H9 (cell line): ENCODE measurements at regions not wholly inside any gene's neighbourhood (a gene's known extent, or its start where the extent isn't known, plus 50 kb on each side); places are given as distances from the start of the nearest gene placed in this dataset.

ENCODE experiments used
- DNase-seq: peaks from one replicate; pipeline ENCODE4 v3.0.0-alpha.2; 2017
- H2AFZ ChIP-seq: one replicate; pipeline ENCODE4 v1.6.1; 2013; ENCODE audit warnings: mild to moderate bottlenecking, low read length, control low read depth, moderate library complexity
- H2AK5ac ChIP-seq: 2 replicates; pipeline ENCODE4 v1.6.1; 2013; ENCODE audit warnings: low read length, control low read depth, mixed read lengths; ENCODE audit not compliant: insufficient read length
- H2BK120ac ChIP-seq: one replicate; pipeline ENCODE4 v1.6.1; 2013; ENCODE audit warnings: low read depth, mild to moderate bottlenecking, low read length, control low read depth, inconsistent platforms; ENCODE audit not compliant: poor library complexity, severe bottlenecking
- H2BK12ac ChIP-seq: 2 replicates; pipeline ENCODE4 v1.6.1; 2013; ENCODE audit warnings: low read length, control low read depth, mixed read lengths, low read depth; ENCODE audit not compliant: insufficient read length
- H2BK15ac ChIP-seq: 2 replicates; pipeline ENCODE4 v1.6.1; 2013; ENCODE audit warnings: low read depth, low read length, control low read depth
- H2BK20ac ChIP-seq: one replicate; pipeline ENCODE4 v1.6.1; 2013; ENCODE audit warnings: low read depth, mild to moderate bottlenecking, low read length, control low read depth, inconsistent platforms; ENCODE audit not compliant: poor library complexity, severe bottlenecking
- H2BK5ac ChIP-seq: 2 replicates; pipeline ENCODE4 v1.6.1; 2013; ENCODE audit warnings: low read length, control low read depth, mixed read lengths; ENCODE audit not compliant: insufficient read length
- H3K14ac ChIP-seq: 2 replicates; pipeline ENCODE4 v1.6.1; 2013; ENCODE audit warnings: low read length, control low read depth; ENCODE audit not compliant: insufficient read depth
- H3K18ac ChIP-seq: 2 replicates; pipeline ENCODE4 v1.6.1; 2013; ENCODE audit warnings: low read depth, mild to moderate bottlenecking, mixed read lengths, low read length, control low read depth; ENCODE audit not compliant: insufficient read length
- H3K23ac ChIP-seq: 2 replicates; pipeline ENCODE4 v1.6.1; 2013; ENCODE audit warnings: low read length, control low read depth, mixed read lengths, low read depth; ENCODE audit not compliant: insufficient read length
- H3K23me2 ChIP-seq: 2 replicates; pipeline ENCODE4 v1.6.1; 2013; ENCODE audit warnings: low read depth, mild to moderate bottlenecking, mixed read lengths, low read length, control low read depth; ENCODE audit not compliant: insufficient read length, poor library complexity, severe bottlenecking
- H3K27ac ChIP-seq: 2 replicates; pipeline ENCODE4 v1.5.1; 2013; ENCODE audit warnings: low read length, control low read depth, mixed read lengths, low read depth; ENCODE audit not compliant: insufficient read length
- H3K27me3 ChIP-seq: 2 replicates; pipeline ENCODE4 v1.6.1; 2013; ENCODE audit warnings: low read length, control low read depth, inconsistent platforms; ENCODE audit not compliant: insufficient read depth
- H3K4ac ChIP-seq: 2 replicates; pipeline ENCODE4 v1.6.1; 2013; ENCODE audit warnings: low read depth, mild to moderate bottlenecking, control low read depth, inconsistent platforms, low read length, moderate library complexity
- H3K4me1 ChIP-seq: 2 replicates; pipeline ENCODE4 v1.6.1; 2013; ENCODE audit warnings: low read length, control low read depth, inconsistent platforms; ENCODE audit not compliant: insufficient read depth
- H3K4me2 ChIP-seq: 2 replicates; pipeline ENCODE4 v1.6.1; 2013; ENCODE audit warnings: low read length, control low read depth, mixed read lengths; ENCODE audit not compliant: insufficient read length, insufficient read depth
- H3K56ac ChIP-seq: 2 replicates; pipeline ENCODE4 v1.6.1; 2013; ENCODE audit warnings: low read depth, mild to moderate bottlenecking, mixed read lengths, low read length, control low read depth; ENCODE audit not compliant: insufficient read length
- H3K79me1 ChIP-seq: 2 replicates; pipeline ENCODE4 v1.6.1; 2013; ENCODE audit warnings: low read depth, mild to moderate bottlenecking, moderate library complexity, low read length, control low read depth, inconsistent platforms; ENCODE audit not compliant: insufficient read depth, poor library complexity, severe bottlenecking
- H3K79me2 ChIP-seq: 2 replicates; pipeline ENCODE4 v1.6.1; 2013; ENCODE audit warnings: low read length, control low read depth, inconsistent platforms; ENCODE audit not compliant: insufficient read depth
- H3K9ac ChIP-seq: 2 replicates; pipeline ENCODE4 v1.6.1; 2013; ENCODE audit warnings: low read length, control low read depth, mixed read lengths; ENCODE audit not compliant: insufficient read length; ENCODE audit errors: extremely low read depth
- H3K9me3 ChIP-seq: one replicate; pipeline ENCODE4 v1.6.1; 2013; ENCODE audit warnings: low read depth, low read length, inconsistent platforms; ENCODE audit not compliant: control insufficient read depth
- H3T11ph ChIP-seq: one replicate; pipeline ENCODE4 v1.6.1; 2013; ENCODE audit warnings: mild to moderate bottlenecking, low read length, control low read depth, inconsistent platforms
- H4K20me1 ChIP-seq: one replicate; pipeline ENCODE4 v1.6.1; 2013; ENCODE audit not compliant: control insufficient read depth, insufficient read length, insufficient read depth
- H4K5ac ChIP-seq: 2 replicates; pipeline ENCODE4 v1.6.1; 2013; ENCODE audit warnings: low read depth, mild to moderate bottlenecking, mixed read lengths, low read length, control low read depth; ENCODE audit not compliant: insufficient read length
- H4K8ac ChIP-seq: replicated peaks from 2 replicates; pipeline ENCODE4 v1.6.1; 2013; ENCODE audit warnings: low read length, control low read depth, mixed read lengths, low read depth; ENCODE audit not compliant: insufficient read length
- H4K91ac ChIP-seq: 2 replicates; pipeline ENCODE4 v1.6.1; 2013; ENCODE audit warnings: low read depth, mild to moderate bottlenecking, moderate library complexity, mixed read lengths, low read length, control low read depth; ENCODE audit not compliant: insufficient read length
- H3K27ac Mint-ChIP-seq, 3 experiments: 2 replicates in 2 of 3; 3 replicates in 1 of 3; pipeline ENCODE4 v1.8.0; 2020 to 2021; ENCODE audit warnings: mixed read lengths in 3 of 3, mild to moderate bottlenecking in 1 of 3, moderate library complexity in 1 of 3
- H3K27me3 Mint-ChIP-seq: 2 replicates; pipeline ENCODE4 v1.8.0; 2021; ENCODE audit warnings: low read depth, mild to moderate bottlenecking, moderate library complexity, mixed read lengths
- H3K36me3 Mint-ChIP-seq, 3 experiments: 2 replicates in 2 of 3; 3 replicates in 1 of 3; pipeline ENCODE4 v1.8.0; 2020 to 2021; ENCODE audit warnings: low read depth in 3 of 3, mixed read lengths in 3 of 3; ENCODE audit not compliant: insufficient read depth in 1 of 3
- H3K4me1 Mint-ChIP-seq, 2 experiments: 2 replicates each; pipeline ENCODE4 v1.8.0; 2020; ENCODE audit warnings: mixed read lengths in 2 of 2
- H3K4me3 Mint-ChIP-seq, 2 experiments: 2 replicates in 1 of 2; 3 replicates in 1 of 2; pipeline ENCODE4 v1.8.0; 2020 to 2021; ENCODE audit warnings: mild to moderate bottlenecking in 2 of 2, mixed read lengths in 2 of 2, moderate library complexity in 1 of 2
- H3K9me3 Mint-ChIP-seq, 2 experiments: 2 replicates in 1 of 2; 3 replicates in 1 of 2; pipeline ENCODE4 v1.8.0; 2020; ENCODE audit warnings: mild to moderate bottlenecking in 2 of 2, mixed read lengths in 2 of 2, moderate library complexity in 1 of 2
- WGBS: extraction: QIAGEN DNeasy Blood & Tissue Kit; methylation state at CpG from one replicate; pipeline ENCODE4 v1.1.7; 2013; ENCODE audit warnings: missing lambda C conversion rate, low lambda C conversion rate, mixed read lengths; ENCODE audit not compliant: insufficient read length; ENCODE audit errors: extremely low coverage; 5-methylcytosine and 5-hydroxymethylcytosine counted together
- TF ChIP-seq, protein P1 (sequence below): fragments of 200-600 bp; sonication (generic); conservative IDR thresholded peaks from 3 replicates; pipeline ENCODE4 v1.8.0; 2021; ENCODE audit warnings: antibody characterized with exemption, mild to moderate bottlenecking

DNA sequence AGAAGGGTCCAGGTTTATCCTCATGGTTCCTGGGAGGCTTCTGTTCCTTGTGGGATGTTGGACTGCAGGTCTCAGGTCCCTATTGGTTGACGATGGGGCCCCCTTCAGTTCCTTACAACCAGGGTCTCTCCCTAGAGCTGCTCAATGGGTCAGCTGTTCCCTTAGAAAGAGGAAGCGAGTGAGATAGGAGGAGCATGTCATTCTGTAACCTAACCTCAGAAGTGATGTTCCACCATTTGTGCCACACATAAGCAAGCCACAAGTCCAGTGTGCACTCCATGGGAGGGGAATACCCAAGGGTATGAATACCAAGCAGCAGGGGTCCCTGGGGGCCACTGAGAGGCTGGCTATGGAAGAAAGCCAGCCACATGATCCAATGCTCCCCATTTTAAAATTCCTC lies 192.7 kb downstream of the GATA3 start:
- 0 out of 4 replicates have a peak, but pooled peaks cover 0 to 2% of the 10 kb centered on the region in 2 experiments for H3K4me1 Mint-ChIP-seq
- Histone ChIP-seq H3K56ac (no peak overlapping the region), H3K9me3 (no peaks in the 10 kb centered on the region), H3K9ac (no peak overlapping the region), H2BK15ac (no peak overlapping the region), H3K23ac (no peak overlapping the region), H2BK20ac (no peak overlapping the region), H3K79me1 (no peaks in the 10 kb centered on the region), H2AK5ac (no peak overlapping the region), H2BK120ac (no peak overlapping the region), H4K91ac (no peak overlapping the region), H3K23me2 (no peaks in the 10 kb centered on the region), H2BK5ac (no peak overlapping the region), H3T11ph (no peak overlapping the region), H3K4me2 (no peak overlapping the region), H2AFZ (no peak overlapping the region), H3K27me3 (no peaks in the 10 kb centered on the region), H2BK12ac (no peak overlapping the region), H3K27ac (no peak overlapping the region), H3K4me1 (no peaks in the 10 kb centered on the region), H4K20me1 (no peaks in the 10 kb centered on the region), H3K18ac (no peak overlapping the region), H4K5ac (no peak overlapping the region), H3K14ac (no peak overlapping the region), H3K4ac (no peak overlapping the region), H3K79me2 (no peaks in the 10 kb centered on the region), H4K8ac (no peak overlapping the region)
- no peak overlapping the region for H3K4me3 Mint-ChIP-seq
- peaks cover 4 to 7% of the 10 kb centered on the region in 2 experiments; a peak in 4 of 5 replicates for H3K9me3 Mint-ChIP-seq
- H3K36me3 Mint-ChIP-seq, result no peaks in the 10 kb centered on the region; a peak in 1 of 7 replicates
- no peaks in the 10 kb centered on the region; the same call in 1 of the 2 replicates for H3K27me3 Mint-ChIP-seq
- H3K27ac Mint-ChIP-seq, result no peak overlapping the region
- no CpG with 5 or more reads among the region's 2 CpGs for WGBS
- DNase-seq, result no peak
- TF ChIP-seq, protein P1, sequence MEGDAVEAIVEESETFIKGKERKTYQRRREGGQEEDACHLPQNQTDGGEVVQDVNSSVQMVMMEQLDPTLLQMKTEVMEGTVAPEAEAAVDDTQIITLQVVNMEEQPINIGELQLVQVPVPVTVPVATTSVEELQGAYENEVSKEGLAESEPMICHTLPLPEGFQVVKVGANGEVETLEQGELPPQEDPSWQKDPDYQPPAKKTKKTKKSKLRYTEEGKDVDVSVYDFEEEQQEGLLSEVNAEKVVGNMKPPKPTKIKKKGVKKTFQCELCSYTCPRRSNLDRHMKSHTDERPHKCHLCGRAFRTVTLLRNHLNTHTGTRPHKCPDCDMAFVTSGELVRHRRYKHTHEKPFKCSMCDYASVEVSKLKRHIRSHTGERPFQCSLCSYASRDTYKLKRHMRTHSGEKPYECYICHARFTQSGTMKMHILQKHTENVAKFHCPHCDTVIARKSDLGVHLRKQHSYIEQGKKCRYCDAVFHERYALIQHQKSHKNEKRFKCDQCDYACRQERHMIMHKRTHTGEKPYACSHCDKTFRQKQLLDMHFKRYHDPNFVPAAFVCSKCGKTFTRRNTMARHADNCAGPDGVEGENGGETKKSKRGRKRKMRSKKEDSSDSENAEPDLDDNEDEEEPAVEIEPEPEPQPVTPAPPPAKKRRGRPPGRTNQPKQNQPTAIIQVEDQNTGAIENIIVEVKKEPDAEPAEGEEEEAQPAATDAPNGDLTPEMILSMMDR, result no peak
